MG63 (cell line): ENCODE measurements at regions not wholly inside any gene's neighbourhood (a gene's known extent, or its start where the extent isn't known, plus 50 kb on each side); places are given as distances from the start of the nearest gene placed in this dataset.

Experiments used
- DNase-seq: peaks from one replicate; pipeline ENCODE4 v3.0.0-alpha.2; 2020
- H3K27me3 ChIP-seq: fragments of 250-450 bp; sonication (Bioruptor Pico); 2 replicates; pipeline ENCODE4 v1.5.1; 2020; ENCODE audit warnings: mild to moderate bottlenecking, moderate library complexity
- H3K36me3 ChIP-seq: fragments of 250-450 bp; sonication (Bioruptor Pico); 2 replicates; pipeline ENCODE4 v1.5.1; 2020; ENCODE audit warnings: mild to moderate bottlenecking, moderate library complexity
- H3K4me3 ChIP-seq: fragments of 250-450 bp; sonication (Bioruptor Pico); 2 replicates; pipeline ENCODE4 v1.5.1; 2020; ENCODE audit warnings: mild to moderate bottlenecking, moderate library complexity
- H3K9me3 ChIP-seq: fragments of 250-450 bp; sonication (Bioruptor Pico); 2 replicates; pipeline ENCODE4 v1.5.1; 2020; ENCODE audit warnings: mild to moderate bottlenecking, moderate library complexity

DNA sequence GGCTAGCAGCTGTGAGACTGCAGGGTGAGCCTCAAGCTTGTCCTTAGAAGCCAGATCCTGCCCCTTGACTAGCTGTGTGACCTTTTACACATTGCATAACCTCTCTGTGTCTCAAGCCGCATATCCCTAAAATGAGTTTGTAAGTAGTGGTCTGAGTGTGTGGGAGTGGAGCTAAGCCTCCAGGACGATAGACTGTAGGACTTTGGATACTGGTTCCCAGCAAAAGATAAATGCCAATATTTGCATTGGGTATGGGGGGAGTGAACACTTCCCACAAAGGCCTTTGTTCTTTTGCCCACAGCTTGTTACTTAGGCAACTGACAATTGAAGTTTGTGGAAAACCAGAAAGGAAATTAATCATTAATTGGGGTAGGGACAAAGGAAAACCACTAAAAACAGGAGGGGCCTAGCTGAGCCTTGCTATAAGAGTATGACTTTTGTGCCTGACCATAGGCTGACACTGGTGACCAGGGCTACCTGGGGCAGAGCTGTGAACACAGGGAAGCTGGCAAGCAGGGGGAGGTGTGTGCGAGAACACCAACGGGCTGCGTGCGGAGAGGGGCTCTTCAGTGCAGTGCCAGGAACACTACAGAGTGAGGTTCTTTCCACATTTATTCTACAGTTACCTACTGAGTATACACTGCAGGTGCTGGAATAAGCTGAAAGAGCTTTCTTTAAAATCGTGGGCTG lies 102.4 kb upstream of the ETV3 start:
- Histone ChIP-seq H3K36me3 (no peaks in the 10 kb centered on the region), H3K9me3 (no peaks in the 10 kb centered on the region), H3K4me3 (no peak overlapping the region), H3K27me3 (peaks cover 10% of the 10 kb centered on the region; the same call in 1 of the 2 replicates)
- DNase-seq: no peak

DNA sequence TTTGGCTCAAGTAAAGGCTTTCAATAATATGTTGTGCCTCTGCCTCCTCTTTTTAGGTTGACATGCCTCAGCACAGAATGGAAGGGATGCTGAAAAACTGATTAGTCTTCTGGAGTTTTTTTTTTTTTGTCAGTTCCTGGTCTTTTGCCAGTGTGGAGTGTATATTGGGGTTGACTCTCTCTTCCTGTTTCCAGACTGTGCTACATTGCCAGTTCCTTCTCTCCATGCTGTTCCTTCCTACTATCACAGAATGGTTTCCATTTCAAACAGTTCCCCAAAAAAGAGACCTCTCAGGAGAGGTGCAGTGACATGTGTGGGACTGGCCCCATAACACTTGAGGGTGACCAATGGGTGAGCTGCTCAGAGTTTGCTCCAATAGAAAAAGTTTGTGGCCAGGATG lies 101.7 kb upstream of the ETV3 start:
- Histone ChIP-seq H3K9me3 (no peaks in the 10 kb centered on the region), H3K27me3 (peaks cover 12% of the 10 kb centered on the region; the same call in 1 of the 2 replicates), H3K4me3 (no peak overlapping the region), H3K36me3 (no peaks in the 10 kb centered on the region)
- DNase-seq: no peak

DNA sequence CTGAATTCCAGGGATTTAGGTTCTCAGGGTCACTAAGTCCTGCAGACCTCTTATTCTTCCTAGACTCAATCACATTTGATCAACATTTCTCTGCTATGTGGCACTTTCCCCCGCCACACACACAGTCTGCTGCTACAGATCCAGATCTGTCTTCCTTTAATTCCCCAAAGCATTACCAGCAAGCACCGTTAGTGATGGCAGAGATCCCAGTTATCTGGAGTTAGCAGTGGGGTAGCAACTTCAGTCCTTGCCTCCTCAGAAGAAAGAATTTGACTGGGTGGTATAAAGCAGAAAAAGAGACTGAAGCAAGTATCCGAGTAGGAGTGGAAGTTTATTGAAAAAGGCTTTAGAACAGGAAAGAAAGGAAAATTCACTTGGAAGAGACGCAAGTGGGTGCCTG lies 100.4 kb upstream of the ETV3 start:
- H3K36me3 ChIP-seq: no peaks in the 10 kb centered on the region
- H3K4me3 ChIP-seq: no peak overlapping the region
- no peak for DNase-seq
- no peaks in the 10 kb centered on the region for H3K9me3 ChIP-seq
- peaks cover 12% of the 10 kb centered on the region; the same call in 1 of the 2 replicates for H3K27me3 ChIP-seq

DNA sequence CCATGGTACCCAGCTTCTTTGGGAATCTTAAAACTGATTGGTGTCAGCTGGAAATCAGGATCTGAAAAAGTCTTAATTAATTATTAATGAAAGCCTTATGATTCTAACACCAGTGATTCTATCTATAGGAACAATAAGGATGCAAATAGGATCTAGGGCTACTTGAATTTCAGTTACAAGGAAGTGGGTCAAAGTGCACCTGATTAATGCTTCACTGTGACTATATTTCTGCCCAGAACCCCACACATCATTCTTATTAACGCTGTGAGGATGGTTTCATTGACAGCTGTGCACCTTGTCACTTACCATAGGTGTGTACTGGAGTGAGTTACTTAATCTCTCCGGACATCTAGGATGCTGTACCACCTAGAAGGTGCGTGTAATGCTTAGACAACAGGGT lies 99.8 kb upstream of the ETV3 start:
- no peak for DNase-seq
- Histone ChIP-seq H3K4me3 (no peak overlapping the region), H3K9me3 (no peaks in the 10 kb centered on the region), H3K27me3 (peaks cover 12% of the 10 kb centered on the region; the same call in 1 of the 2 replicates), H3K36me3 (no peaks in the 10 kb centered on the region)

DNA sequence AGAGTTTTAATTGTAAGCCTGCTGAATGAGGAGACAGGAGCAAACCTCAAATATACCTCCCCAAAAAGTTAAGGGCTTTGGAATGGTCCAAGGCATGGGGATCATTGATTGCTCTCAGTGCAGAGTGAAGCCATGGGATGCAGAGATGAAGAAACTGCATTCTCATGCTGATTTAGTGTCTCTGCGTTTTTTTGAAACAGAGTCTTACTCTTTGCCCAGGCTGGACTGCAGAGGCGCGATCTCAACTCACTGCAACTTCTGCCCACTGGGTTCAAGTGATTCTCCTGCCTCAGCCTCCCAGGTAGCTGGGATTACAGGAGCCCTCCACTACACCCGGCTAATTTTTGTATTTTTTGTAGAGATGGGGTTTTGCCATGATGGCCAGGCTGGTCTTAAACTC lies 99.3 kb upstream of the ETV3 start:
- Histone ChIP-seq H3K9me3 (no peaks in the 10 kb centered on the region), H3K36me3 (no peaks in the 10 kb centered on the region), H3K27me3 (peaks cover 12% of the 10 kb centered on the region; the same call in 1 of the 2 replicates), H3K4me3 (no peak overlapping the region)
- DNase-seq: no peak

DNA sequence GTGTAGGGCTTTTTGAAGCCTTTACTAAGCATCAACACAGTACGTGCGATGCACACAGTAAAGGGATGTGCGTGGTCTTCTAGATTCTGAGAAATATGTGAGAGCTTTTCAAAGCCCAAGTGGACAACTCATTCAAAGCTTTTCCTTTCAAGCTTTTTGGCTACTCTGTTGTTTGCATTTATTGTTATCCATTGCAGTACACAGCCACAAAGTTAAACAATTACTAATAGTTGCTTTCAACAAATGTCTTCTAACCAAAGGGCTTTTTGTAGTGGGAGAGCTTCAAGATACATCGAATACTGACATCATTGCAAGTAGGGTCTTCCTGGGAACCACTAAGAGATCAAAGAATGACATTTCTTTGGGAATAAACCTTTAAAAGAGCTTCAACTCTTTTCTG lies 97.9 kb upstream of the ETV3 start:
- no peaks in the 10 kb centered on the region for H3K9me3 ChIP-seq
- peaks cover 12% of the 10 kb centered on the region; the same call in 1 of the 2 replicates for H3K27me3 ChIP-seq
- H3K36me3 ChIP-seq: no peaks in the 10 kb centered on the region
- no peak overlapping the region for H3K4me3 ChIP-seq
- DNase-seq: no peak

DNA sequence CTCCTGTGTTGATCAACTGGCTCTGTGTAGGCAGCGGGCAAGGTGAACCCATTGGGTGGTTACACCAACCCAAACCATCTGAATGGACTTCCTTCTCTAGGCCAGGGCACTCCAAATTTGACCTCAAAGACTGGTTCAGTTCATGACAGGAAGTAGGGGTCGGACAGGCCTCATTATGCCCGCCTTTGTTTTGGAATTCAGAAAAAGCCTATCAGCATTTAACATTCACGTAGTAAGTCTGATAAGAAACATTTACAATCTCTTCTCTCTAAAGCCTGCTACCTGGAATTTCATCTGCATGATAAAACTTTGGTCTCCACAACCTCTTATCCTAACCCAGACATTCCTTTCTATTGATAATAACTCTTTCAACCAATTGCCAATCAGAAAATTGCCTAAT lies 97.1 kb upstream of the ETV3 start:
- no peak for DNase-seq
- peaks cover 12% of the 10 kb centered on the region; the same call in 1 of the 2 replicates for H3K27me3 ChIP-seq
- no peak overlapping the region for H3K4me3 ChIP-seq
- no peaks in the 10 kb centered on the region for H3K9me3 ChIP-seq
- H3K36me3 ChIP-seq: no peaks in the 10 kb centered on the region

DNA sequence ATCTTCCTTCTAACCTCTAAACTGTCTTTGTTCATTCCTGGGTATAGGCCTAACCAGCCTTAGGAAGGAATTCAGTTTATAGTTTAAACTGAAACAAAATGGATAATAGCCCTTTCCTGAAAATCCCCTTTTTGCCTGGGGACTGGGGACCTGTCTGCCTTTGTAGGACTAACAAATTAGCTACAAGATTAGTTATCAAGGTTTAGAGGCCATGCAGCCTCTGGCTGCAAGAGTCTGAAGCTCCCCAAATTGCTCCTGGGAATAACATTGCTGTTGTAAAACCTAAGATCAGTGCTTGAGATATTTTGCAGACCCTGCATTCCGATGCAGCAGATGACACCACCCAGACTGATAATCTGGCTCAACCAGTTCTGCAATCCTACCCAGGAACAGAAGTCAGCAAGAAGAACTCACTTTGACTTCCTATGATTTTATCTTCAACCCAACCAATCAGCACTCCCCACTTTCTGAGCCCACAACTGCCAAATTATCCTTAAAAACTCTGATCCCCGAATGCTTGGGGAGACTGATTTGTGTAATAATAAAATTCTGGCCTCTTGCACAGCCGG lies 96.6 kb upstream of the ETV3 start:
- Histone ChIP-seq H3K27me3 (peaks cover 12% of the 10 kb centered on the region; the same call in 1 of the 2 replicates), H3K4me3 (no peak overlapping the region), H3K36me3 (no peaks in the 10 kb centered on the region), H3K9me3 (no peaks in the 10 kb centered on the region)
- DNase-seq: no peak

DNA sequence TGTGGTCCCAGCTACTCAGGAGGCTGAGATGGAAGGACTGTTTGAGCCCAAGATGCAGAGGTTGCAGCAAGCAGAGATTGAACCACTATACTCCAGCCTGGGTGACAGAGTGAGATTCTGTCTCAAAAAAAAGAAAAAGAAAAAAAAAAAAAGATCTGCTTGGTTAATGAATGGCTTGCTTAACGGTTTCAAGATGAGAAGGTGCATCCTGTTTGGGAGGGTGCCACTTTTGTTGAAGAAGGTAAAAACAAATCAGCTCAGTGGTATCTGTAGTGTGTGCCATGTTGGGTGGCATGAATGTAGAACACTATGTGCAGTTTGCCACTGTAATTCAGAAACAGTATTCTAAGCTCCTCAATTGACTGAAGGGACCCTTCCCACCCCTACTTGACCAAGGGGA lies 94.9 kb upstream of the ETV3 start:
- DNase-seq: no peak
- no peaks in the 10 kb centered on the region for H3K9me3 ChIP-seq
- H3K36me3 ChIP-seq: no peaks in the 10 kb centered on the region
- H3K4me3 ChIP-seq: no peak overlapping the region
- peaks cover 10% of the 10 kb centered on the region; the same call in 1 of the 2 replicates for H3K27me3 ChIP-seq

DNA sequence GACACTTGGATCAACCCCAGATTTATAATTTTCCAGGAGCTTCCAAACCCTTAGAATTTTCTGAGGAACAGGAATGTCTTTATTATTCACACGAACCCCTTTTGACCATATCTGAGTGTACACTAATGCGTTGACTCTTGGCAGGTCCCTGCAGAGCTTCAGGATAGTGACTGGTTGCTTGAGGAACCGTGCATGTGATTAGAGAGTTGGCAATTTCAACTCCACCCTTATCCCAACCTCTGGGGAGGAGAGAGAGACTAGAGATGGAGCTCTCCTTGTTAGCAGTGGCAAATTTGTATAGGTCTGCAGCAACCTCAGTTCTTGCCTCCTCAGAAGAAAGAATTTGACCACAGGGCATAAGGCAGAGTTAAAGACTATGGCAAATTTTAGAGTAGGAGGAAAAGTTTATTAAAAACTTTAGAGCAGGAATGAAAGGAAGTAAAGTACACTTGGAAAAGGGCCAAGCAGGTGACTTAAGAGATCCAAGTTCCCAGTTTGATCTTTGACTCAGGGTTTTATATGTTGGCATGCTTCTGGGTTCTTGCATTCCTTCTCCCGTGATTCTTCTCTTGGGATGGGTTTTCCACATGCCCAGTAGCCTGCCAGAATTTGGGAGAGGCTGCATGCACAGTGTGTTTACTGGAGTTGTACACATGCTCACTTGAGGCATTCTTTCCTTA lies 93.8 kb upstream of the ETV3 start:
- Histone ChIP-seq H3K9me3 (no peaks in the 10 kb centered on the region), H3K4me3 (no peak overlapping the region), H3K27me3 (peaks cover 9% of the 10 kb centered on the region; the same call in 1 of the 2 replicates), H3K36me3 (no peaks in the 10 kb centered on the region)
- DNase-seq: no peak

DNA sequence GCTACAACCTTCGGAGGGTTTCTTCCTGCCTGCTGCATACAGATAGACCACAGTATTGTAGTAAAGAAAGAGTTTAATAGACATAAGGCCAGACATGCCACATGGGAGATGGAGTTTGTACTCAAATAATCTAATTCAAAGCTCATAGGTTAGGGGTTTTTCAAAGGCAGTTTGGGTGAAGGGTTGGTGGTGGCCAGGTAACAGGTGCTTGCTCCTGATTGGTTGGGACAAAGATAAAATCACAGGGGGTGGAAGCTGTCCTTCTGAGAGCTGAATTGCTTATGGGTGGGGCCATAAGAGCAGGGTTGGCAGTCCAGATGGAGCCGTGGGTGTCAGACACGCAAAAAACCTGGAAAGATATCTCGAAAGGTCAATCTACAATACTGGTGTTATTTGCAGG lies 92.3 kb upstream of the ETV3 start:
- Histone ChIP-seq H3K9me3 (no peaks in the 10 kb centered on the region), H3K27me3 (0 out of 2 replicates have a peak, but pooled peaks cover 4% of the 10 kb centered on the region), H3K4me3 (no peak overlapping the region), H3K36me3 (no peaks in the 10 kb centered on the region)
- no peak for DNase-seq

DNA sequence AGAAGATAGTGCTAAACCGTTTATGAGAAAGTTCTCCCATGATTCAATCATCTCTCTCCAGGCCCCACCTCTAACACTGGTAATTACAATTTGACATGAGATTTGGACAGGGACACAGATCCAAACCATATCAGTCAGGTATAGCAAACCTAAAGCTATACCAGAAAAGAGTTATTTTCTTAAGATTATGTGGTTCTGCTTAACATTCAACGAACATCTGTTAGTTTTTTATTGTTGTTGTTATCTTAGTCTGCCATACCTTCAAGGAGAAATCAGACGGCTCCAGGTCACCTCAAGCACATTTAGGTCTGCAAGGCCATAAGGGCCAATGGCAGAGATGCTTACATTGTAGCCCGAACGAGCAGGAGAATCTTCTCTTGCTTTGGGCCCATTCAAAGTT lies 89.5 kb upstream of the ETV3 start:
- Histone ChIP-seq H3K36me3 (no peaks in the 10 kb centered on the region), H3K27me3 (0 out of 2 replicates have a peak, but pooled peaks cover 2% of the 10 kb centered on the region), H3K4me3 (no peak overlapping the region), H3K9me3 (no peaks in the 10 kb centered on the region)
- no peak for DNase-seq

DNA sequence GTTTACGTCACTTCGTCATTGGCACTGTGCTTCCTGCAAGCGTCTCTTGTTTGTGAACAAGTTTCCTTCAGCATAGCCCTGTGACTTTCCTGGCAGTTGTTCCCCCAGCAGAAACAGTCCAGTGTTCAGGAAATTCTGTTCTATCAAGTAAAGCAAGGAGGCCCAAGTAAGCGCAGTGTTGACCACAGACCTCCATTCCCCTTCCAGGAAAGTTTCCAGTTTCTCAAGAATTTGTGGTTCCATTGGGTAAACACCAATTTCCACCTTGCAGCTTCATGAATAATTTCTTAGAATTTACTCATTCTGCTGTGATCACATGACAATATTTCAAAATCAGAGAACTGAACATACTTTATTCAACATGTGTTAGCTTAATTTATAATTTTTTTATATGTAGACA lies 88.5 kb upstream of the ETV3 start:
- Histone ChIP-seq H3K9me3 (no peaks in the 10 kb centered on the region), H3K4me3 (no peak overlapping the region), H3K36me3 (no peaks in the 10 kb centered on the region), H3K27me3 (0 out of 2 replicates have a peak, but pooled peaks cover 2% of the 10 kb centered on the region)
- DNase-seq: no peak

DNA sequence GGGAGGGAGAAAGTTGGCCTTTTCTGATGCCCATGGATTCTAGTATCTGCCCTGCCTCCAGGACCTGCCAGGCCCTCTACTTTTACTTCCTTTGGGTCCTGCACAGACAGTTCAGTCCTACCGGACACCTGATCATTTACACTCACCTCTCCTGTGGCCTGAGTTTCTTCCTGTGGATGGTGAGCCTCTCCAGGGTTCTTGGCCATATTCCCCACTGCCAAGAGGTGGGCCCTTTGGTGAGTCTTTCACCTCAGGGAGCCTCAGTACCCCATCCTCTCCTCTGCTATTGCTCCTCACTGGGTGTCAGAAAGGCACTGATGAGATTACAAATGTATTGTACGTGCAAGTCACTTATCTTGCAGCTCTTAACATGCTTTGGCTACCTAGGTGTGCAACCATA lies 81.4 kb upstream of the ETV3 start:
- peaks cover 15% of the 10 kb centered on the region for H3K27me3 ChIP-seq
- H3K36me3 ChIP-seq: no peaks in the 10 kb centered on the region
- no peaks in the 10 kb centered on the region for H3K9me3 ChIP-seq
- no peak for DNase-seq
- H3K4me3 ChIP-seq: no peak overlapping the region

DNA sequence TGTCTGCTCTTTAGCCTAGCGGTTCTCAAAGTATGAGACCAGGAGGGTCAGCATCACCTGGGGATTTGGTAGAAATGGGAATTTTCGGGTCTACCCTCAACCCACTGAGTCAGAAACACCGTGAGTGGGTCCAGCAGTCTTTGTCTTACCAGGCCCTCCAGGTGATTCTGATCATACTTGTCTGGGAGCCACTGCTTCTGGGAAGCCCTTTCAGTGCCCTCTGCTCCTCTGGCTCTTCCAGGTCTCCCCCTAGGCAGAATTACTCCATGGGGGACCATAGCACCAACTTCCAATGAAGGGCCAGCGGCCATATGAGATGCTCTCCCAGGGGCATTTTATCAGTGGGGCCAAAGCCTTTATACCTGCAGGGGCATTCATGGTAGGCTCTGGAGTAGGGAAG lies 81.0 kb upstream of the ETV3 start:
- Histone ChIP-seq H3K27me3 (peaks cover 15% of the 10 kb centered on the region), H3K9me3 (no peaks in the 10 kb centered on the region), H3K36me3 (no peaks in the 10 kb centered on the region), H3K4me3 (no peak overlapping the region)
- no peak for DNase-seq

DNA sequence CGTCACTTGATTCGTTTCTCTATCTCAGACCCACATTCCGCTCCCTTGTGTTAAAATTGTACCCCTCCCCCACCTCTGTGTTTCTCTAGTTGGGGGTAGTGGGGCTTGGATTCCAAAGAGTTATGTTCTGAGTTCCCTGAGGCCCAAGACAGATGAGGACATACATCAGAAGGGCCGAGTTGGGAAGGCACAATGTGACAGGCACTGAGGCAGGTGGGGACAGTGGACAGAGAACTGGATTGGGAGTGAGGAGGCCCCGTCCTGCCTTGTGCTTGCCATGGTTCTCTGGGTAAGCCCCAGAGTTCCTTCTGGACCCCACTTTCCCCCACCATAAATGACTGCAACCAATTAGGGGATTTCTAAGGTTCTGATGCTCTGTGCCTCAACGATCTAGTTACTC lies 80.5 kb upstream of the ETV3 start:
- Histone ChIP-seq H3K9me3 (peaks cover 4% of the 10 kb centered on the region), H3K36me3 (no peaks in the 10 kb centered on the region), H3K4me3 (no peak overlapping the region), H3K27me3 (peaks cover 15% of the 10 kb centered on the region)
- DNase-seq: no peak

DNA sequence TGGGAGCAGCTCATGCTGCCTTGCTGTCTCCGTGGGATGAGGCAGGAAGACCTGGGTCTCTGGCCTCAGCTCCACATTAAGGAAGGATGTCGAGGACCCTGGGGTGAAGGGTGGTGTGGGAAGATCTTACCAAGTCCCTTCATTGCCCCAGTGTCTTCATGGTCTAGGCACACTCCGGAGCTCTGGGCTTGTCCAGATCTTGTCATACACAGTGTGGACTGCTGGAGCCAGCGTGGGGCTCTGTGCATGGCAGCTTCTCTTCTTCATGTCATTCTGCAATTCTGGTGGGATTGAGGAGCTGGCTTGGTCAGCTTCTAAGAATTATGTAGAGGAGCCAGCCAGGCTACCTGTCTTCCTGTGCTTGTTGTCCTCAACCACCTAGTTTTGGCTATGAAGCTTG lies 79.3 kb upstream of the ETV3 start:
- no peak overlapping the region for H3K4me3 ChIP-seq
- H3K9me3 ChIP-seq: peaks cover 14% of the 10 kb centered on the region
- DNase-seq: no peak
- peaks cover 16% of the 10 kb centered on the region for H3K27me3 ChIP-seq
- H3K36me3 ChIP-seq: no peaks in the 10 kb centered on the region

DNA sequence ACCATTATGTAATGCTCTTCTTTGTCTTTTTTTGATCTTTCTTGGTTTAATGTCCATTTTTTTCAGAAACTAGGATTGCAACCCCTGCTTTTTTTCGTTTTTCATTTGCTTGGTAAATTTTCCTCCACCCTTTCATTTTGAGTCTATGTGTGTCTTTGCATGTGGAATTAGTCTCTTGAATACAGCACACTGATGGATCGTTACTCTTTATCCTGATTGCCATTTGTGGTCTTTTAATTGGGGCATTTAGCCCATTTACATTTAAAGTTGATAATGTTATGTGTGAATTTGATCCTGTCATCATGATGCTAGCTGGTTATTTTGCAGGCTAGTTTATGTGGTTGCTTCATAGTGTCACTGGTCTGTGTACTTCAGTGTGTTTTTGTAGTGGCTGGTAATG lies 75.6 kb upstream of the ETV3 start:
- no peak overlapping the region for H3K4me3 ChIP-seq
- DNase-seq: no peak
- peaks cover 16% of the 10 kb centered on the region for H3K9me3 ChIP-seq
- H3K27me3 ChIP-seq: peaks cover 21% of the 10 kb centered on the region
- no peaks in the 10 kb centered on the region for H3K36me3 ChIP-seq
